ENCODE measurements at regions not wholly inside any gene's neighbourhood (a gene's known extent, or its start where the extent isn't known, plus 50 kb on each side); places are given as distances from the start of the nearest gene placed in this dataset.

DNA sequence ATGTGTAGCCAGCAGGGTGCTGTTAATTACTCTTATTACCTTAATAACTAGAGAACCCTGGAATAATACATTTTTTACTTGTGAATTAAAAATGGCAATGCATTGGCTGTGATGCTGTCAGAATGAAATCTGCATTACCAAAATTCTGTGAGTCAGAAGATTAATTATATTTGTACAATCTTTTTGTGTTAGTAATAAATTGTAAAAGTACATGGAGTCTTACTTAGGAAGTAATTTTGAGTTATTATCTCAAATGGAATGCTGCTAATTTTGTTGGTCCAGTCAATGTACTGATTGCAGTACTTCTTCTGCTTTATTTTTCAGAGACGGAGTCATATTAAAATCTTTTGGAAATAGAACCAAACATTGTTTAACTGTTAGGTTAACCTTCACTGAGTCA lies 152.0 kb upstream of the SLC10A2 start:
- no peak for TF ChIP-seq SETDB1 (IDR thresholded peaks at IDR 0.05; ENCODE audit: insufficient read length, low read length)
- no peak for TF ChIP-seq ZFHX2 (tag by site-specific recombination; conservative IDR thresholded peaks at IDR 0.05)
- no peak for TF ChIP-seq GLI2 (tag by site-specific recombination; IDR thresholded peaks at IDR 0.05; ENCODE audit: borderline replicate concordance, low read depth)
- no peak for TF ChIP-seq ZNF561 (tag by site-specific recombination; IDR thresholded peaks at IDR 0.05; ENCODE audit: borderline replicate concordance)
- no peak for TF ChIP-seq ZNF791 (tag by site-specific recombination; IDR thresholded peaks at IDR 0.05)
- no peak for TF ChIP-seq ZNF548 (tag by site-specific recombination; IDR thresholded peaks at IDR 0.05)
- TF ChIP-seq ZFP37 (tag by site-specific recombination; IDR thresholded peaks at IDR 0.05): no peak
- TF ChIP-seq ZBTB17 (tag by site-specific recombination; IDR thresholded peaks at IDR 0.05): no peak
- TF ChIP-seq ZNF112 (tag by site-specific recombination; IDR thresholded peaks at IDR 0.05): no peak
- TF ChIP-seq ZSCAN16 (tag by site-specific recombination; IDR thresholded peaks at IDR 0.05): no peak
- TF ChIP-seq, protein P1, sequence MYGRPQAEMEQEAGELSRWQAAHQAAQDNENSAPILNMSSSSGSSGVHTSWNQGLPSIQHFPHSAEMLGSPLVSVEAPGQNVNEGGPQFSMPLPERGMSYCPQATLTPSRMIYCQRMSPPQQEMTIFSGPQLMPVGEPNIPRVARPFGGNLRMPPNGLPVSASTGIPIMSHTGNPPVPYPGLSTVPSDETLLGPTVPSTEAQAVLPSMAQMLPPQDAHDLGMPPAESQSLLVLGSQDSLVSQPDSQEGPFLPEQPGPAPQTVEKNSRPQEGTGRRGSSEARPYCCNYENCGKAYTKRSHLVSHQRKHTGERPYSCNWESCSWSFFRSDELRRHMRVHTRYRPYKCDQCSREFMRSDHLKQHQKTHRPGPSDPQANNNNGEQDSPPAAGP (tag by site-specific recombination; IDR thresholded peaks at IDR 0.05): no peak
- TF ChIP-seq, protein P2, sequence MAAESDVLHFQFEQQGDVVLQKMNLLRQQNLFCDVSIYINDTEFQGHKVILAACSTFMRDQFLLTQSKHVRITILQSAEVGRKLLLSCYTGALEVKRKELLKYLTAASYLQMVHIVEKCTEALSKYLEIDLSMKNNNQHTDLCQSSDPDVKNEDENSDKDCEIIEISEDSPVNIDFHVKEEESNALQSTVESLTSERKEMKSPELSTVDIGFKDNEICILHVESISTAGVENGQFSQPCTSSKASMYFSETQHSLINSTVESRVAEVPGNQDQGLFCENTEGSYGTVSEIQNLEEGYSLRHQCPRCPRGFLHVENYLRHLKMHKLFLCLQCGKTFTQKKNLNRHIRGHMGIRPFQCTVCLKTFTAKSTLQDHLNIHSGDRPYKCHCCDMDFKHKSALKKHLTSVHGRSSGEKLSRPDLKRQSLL (tag by site-specific recombination; IDR thresholded peaks at IDR 0.05): no peak
- no peak for TF ChIP-seq SP3 (tag by site-specific recombination; IDR thresholded peaks at IDR 0.05)
- H3K4me3 ChIP-seq (ENCODE audit: low read depth, low read length): no peak overlapping the region
- no peaks in the 10 kb centered on the region for H3K36me3 ChIP-seq (ENCODE audit: control insufficient read depth in 2 of 2, insufficient read depth in 1 of 2, low read length in 2 of 2)
- no peak overlapping the region for H3K27ac ChIP-seq (ENCODE audit: extremely low read depth, low read depth, low read length)
- H3K9me3 ChIP-seq (ENCODE audit: control insufficient read depth, insufficient read depth, low read depth, low read length): no peaks in the 10 kb centered on the region
- ChIA-PET CTCF (no interaction called here), POLR2A (no interaction called here)
- no peaks in the 10 kb centered on the region for H3K4me1 ChIP-seq (ENCODE audit: control insufficient read depth, insufficient read depth, low read length)

DNA sequence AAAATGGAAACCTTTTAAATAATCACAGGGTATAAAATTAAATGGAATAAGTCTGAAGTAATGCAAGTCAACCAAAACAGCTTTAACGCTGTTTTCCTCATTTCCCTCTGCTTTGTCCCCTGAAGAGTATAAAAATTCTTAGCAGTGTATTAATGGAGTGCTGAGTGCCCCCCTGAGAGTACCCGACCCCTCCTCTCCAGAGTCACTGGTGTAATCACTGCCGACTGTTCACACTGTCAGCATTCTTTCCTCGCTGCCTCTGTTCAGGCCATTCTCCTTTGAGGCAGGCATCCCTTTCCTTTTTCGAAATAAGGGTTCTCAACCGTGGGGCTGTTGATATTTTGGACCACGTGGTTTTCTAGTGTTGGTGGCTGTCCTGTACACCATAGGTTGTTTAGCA lies 146.9 kb upstream of the SLC10A2 start:
- Histone ChIP-seq H3K4me3 (ENCODE audit: low read depth, low read length) (no peak overlapping the region), H3K36me3 (ENCODE audit: control insufficient read depth in 2 of 2, insufficient read depth in 1 of 2, low read length in 2 of 2) (no peaks in the 10 kb centered on the region), H3K9me3 (ENCODE audit: control insufficient read depth, insufficient read depth, low read depth, low read length) (no peaks in the 10 kb centered on the region), H3K4me1 (ENCODE audit: control insufficient read depth, insufficient read depth, low read length) (no peaks in the 10 kb centered on the region), H3K27ac (ENCODE audit: extremely low read depth, low read depth, low read length) (no peak overlapping the region)
- CTCF ChIA-PET: no interaction called here
- TF ChIP-seq ZNF169 (tag by site-specific recombination; IDR thresholded peaks at IDR 0.05) (no peak), ZNF121 (tag by site-specific recombination; IDR thresholded peaks at IDR 0.05) (no peak), SETDB1 (IDR thresholded peaks at IDR 0.05; ENCODE audit: insufficient read length, low read length) (no peak), ZNF48 (tag by site-specific recombination; IDR thresholded peaks at IDR 0.05) (no peak), ZXDB (tag by site-specific recombination; IDR thresholded peaks at IDR 0.05) (no peak), ZNF292 (tag by site-specific recombination; IDR thresholded peaks at IDR 0.05; ENCODE audit: borderline replicate concordance, low read depth) (no peak), ZNF394 (tag by site-specific recombination; IDR thresholded peaks at IDR 0.05; ENCODE audit: borderline replicate concordance) (no peak), ZNF416 (tag by site-specific recombination; IDR thresholded peaks at IDR 0.05) (no peak), ZBTB1 (tag by site-specific recombination; IDR thresholded peaks at IDR 0.05) (no peak), GLIS2 (tag by site-specific recombination; IDR thresholded peaks at IDR 0.05) (no peak), ZFP69B (tag by site-specific recombination; IDR thresholded peaks at IDR 0.05) (no peak), ZNF155 (tag by site-specific recombination; IDR thresholded peaks at IDR 0.05) (no peak), SP7 (tag by site-specific recombination; IDR thresholded peaks at IDR 0.05) (no peak), GLI2 (tag by site-specific recombination; IDR thresholded peaks at IDR 0.05; ENCODE audit: borderline replicate concordance, low read depth) (no peak), HOXD13 (CRISPR knock-in tag; IDR thresholded peaks at IDR 0.05; ENCODE audit: borderline replicate concordance) (no peak), ZNF311 (tag by site-specific recombination; IDR thresholded peaks at IDR 0.05; ENCODE audit: borderline replicate concordance) (no peak), YY2 (tag by site-specific recombination; IDR thresholded peaks at IDR 0.05) (no peak)
- TF ChIP-seq, protein P3, sequence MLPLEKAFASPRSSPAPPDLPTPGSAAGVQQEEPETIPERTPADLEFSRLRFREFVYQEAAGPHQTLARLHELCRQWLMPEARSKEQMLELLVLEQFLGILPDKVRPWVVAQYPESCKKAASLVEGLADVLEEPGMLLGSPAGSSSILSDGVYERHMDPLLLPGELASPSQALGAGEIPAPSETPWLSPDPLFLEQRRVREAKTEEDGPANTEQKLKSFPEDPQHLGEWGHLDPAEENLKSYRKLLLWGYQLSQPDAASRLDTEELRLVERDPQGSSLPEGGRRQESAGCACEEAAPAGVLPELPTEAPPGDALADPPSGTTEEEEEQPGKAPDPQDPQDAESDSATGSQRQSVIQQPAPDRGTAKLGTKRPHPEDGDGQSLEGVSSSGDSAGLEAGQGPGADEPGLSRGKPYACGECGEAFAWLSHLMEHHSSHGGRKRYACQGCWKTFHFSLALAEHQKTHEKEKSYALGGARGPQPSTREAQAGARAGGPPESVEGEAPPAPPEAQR (tag by site-specific recombination; IDR thresholded peaks at IDR 0.05): no peak
- TF ChIP-seq, protein P4, sequence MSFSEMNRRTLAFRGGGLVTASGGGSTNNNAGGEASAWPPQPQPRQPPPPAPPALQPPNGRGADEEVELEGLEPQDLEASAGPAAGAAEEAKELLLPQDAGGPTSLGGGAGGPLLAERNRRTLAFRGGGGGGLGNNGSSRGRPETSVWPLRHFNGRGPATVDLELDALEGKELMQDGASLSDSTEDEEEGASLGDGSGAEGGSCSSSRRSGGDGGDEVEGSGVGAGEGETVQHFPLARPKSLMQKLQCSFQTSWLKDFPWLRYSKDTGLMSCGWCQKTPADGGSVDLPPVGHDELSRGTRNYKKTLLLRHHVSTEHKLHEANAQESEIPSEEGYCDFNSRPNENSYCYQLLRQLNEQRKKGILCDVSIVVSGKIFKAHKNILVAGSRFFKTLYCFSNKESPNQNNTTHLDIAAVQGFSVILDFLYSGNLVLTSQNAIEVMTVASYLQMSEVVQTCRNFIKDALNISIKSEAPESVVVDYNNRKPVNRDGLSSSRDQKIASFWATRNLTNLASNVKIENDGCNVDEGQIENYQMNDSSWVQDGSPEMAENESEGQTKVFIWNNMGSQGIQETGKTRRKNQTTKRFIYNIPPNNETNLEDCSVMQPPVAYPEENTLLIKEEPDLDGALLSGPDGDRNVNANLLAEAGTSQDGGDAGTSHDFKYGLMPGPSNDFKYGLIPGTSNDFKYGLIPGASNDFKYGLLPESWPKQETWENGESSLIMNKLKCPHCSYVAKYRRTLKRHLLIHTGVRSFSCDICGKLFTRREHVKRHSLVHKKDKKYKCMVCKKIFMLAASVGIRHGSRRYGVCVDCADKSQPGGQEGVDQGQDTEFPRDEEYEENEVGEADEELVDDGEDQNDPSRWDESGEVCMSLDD (tag by site-specific recombination; IDR thresholded peaks at IDR 0.05): no peak
- POLR2A ChIA-PET: no interaction called here
